Rectal smooth muscle tissue (tissue), 1 donor: ENCODE measurements at regions not wholly inside any gene's neighbourhood (a gene's known extent, or its start where the extent isn't known, plus 50 kb on each side); places are given as distances from the start of the nearest gene placed in this dataset.

ENCODE experiments used
- H3K27ac ChIP-seq: one replicate; pipeline ENCODE4 v1.7.0; 2013; ENCODE audit warnings: low read depth, low read length, inconsistent platforms
- H3K27me3 ChIP-seq: one replicate; pipeline ENCODE4 v1.7.0; 2013; ENCODE audit warnings: low read length; ENCODE audit not compliant: control insufficient read depth, insufficient read depth
- H3K36me3 ChIP-seq: one replicate; pipeline ENCODE4 v1.7.0; 2013; ENCODE audit warnings: low read length; ENCODE audit not compliant: control insufficient read depth, insufficient read depth
- H3K4me1 ChIP-seq: one replicate; pipeline ENCODE4 v1.7.0; 2013; ENCODE audit warnings: low read length; ENCODE audit not compliant: control insufficient read depth, insufficient read depth
- H3K4me3 ChIP-seq: one replicate; pipeline ENCODE4 v1.7.0; 2013; ENCODE audit warnings: low read length
- H3K9ac ChIP-seq: one replicate; pipeline ENCODE4 v1.7.0; 2013; ENCODE audit warnings: low read length

DNA sequence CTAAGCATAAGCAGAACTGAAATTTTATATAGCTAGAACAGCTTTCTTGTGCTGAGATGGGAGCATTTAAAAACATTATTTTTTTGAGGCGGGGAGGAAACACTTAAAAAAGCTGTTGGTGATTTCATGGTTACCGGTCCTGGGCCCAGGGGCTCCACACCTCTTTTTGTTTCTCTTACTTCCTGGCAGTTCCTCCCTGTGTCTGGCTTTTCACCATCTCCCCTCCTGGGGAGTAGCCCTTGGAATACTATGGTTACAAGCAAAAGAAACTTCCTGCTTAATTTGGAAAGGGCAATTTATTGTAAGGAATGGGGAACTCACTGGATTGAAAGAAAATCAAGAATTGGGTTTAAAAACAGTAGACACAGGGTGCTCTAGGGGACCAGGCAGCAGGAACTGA lies 105.1 kb downstream of the SLC24A2 start:
- Histone ChIP-seq H3K27me3 (no peaks in the 10 kb centered on the region), H3K27ac (no peak overlapping the region), H3K4me1 (no peaks in the 10 kb centered on the region), H3K36me3 (no peaks in the 10 kb centered on the region), H3K4me3 (no peak overlapping the region), H3K9ac (no peak overlapping the region)

GRCh38 chr9:19682397-19682796 lies 106.4 kb downstream of the SLC24A2 start:
- H3K4me1 ChIP-seq, result no peaks in the 10 kb centered on the region
- H3K27me3 ChIP-seq, result no peaks in the 10 kb centered on the region
- H3K9ac ChIP-seq, result no peak overlapping the region
- H3K4me3 ChIP-seq, result no peak overlapping the region
- no peak overlapping the region for H3K27ac ChIP-seq
- no peaks in the 10 kb centered on the region for H3K36me3 ChIP-seq

DNA sequence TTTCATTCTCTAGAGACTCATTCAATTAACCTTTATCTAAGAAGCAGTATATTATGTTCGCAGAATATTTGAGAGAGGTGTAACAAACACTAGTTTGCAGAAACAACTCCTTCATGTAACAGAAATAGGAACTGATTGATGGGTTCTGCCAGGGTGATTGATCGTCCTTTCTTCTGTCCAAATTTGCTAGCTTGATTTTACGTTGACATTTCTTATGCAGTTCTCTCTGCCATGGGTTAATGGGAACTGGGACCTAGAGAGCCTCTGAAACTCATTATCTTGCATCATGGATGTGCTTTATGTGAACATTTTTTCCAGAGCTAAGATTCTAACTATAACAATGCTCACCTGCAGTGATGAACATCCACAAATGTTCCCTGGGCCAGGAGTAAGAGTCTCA lies 107.0 kb downstream of the SLC24A2 start:
- H3K27ac ChIP-seq, result no peak overlapping the region
- H3K4me3 ChIP-seq, result no peak overlapping the region
- no peak overlapping the region for H3K9ac ChIP-seq
- no peaks in the 10 kb centered on the region for H3K36me3 ChIP-seq
- H3K27me3 ChIP-seq, result no peaks in the 10 kb centered on the region
- H3K4me1 ChIP-seq, result no peaks in the 10 kb centered on the region

DNA sequence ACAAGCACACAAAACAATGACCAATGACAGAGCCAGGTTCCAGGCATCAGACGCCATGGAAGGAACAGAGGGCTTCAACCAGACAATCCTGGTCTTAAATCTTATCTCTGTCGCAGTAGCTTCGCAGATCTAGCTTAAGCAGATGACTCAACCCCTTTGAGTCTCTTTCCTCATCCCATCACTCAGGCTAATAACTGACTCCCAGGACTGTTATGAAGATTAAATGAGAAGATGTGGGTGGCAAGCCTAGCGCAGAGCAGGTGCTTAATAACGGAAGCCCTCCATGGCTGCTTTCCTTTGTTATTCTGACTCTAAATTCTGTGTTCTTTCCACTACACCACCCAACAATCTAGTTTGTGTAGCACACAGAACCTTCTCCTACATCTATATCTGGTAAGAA lies 110.9 kb downstream of the SLC24A2 start:
- no peaks in the 10 kb centered on the region for H3K4me1 ChIP-seq
- H3K27ac ChIP-seq, result no peak overlapping the region
- no peaks in the 10 kb centered on the region for H3K36me3 ChIP-seq
- no peak overlapping the region for H3K9ac ChIP-seq
- no peak overlapping the region for H3K4me3 ChIP-seq
- H3K27me3 ChIP-seq, result no peaks in the 10 kb centered on the region

- Histone ChIP-seq H3K4me1 (no peaks in the 10 kb centered on the region), H3K27me3 (no peaks in the 10 kb centered on the region), H3K36me3 (no peaks in the 10 kb centered on the region), H3K9ac (no peak overlapping the region), H3K27ac (no peak overlapping the region), H3K4me3 (no peak overlapping the region)
Observed at GRCh38 chr9:19675492-19675891, 113.3 kb downstream of the SLC24A2 start.

- Histone ChIP-seq H3K27ac (no peak overlapping the region), H3K27me3 (no peaks in the 10 kb centered on the region), H3K36me3 (no peaks in the 10 kb centered on the region), H3K9ac (no peak overlapping the region), H3K4me3 (no peak overlapping the region), H3K4me1 (no peaks in the 10 kb centered on the region)
Observed at GRCh38 chr9:19666575-19666974, 122.3 kb downstream of the SLC24A2 start.

GRCh38 chr9:19665146-19665863 lies 123.5 kb downstream of the SLC24A2 start:
- H3K27me3 ChIP-seq, result no peaks in the 10 kb centered on the region
- H3K4me1 ChIP-seq, result no peaks in the 10 kb centered on the region
- no peak overlapping the region for H3K4me3 ChIP-seq
- no peaks in the 10 kb centered on the region for H3K36me3 ChIP-seq
- H3K27ac ChIP-seq, result no peak overlapping the region
- no peak overlapping the region for H3K9ac ChIP-seq

DNA sequence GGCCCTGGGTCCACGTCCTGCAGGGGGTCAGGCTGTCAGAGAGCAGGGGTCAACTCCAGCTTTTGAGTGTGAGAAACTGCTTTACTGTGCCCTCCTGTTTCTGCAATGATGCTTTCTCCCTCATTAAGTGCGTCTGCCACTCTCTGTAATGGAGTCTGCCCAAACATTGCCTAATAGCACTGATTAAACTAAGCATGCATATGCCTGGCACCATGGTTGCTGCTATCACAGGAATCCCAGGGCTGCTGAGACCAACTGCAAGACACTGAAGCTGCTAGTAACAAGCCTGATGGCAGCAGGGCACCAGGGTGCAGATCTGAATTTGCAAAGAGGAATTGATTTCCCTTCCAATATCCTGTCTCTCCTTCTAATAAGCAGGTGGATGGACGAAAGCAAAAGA lies 125.3 kb downstream of the SLC24A2 start:
- H3K4me3 ChIP-seq, result no peak overlapping the region
- no peaks in the 10 kb centered on the region for H3K27me3 ChIP-seq
- no peaks in the 10 kb centered on the region for H3K36me3 ChIP-seq
- H3K27ac ChIP-seq, result no peak overlapping the region
- H3K9ac ChIP-seq, result no peak overlapping the region
- H3K4me1 ChIP-seq, result no peaks in the 10 kb centered on the region

DNA sequence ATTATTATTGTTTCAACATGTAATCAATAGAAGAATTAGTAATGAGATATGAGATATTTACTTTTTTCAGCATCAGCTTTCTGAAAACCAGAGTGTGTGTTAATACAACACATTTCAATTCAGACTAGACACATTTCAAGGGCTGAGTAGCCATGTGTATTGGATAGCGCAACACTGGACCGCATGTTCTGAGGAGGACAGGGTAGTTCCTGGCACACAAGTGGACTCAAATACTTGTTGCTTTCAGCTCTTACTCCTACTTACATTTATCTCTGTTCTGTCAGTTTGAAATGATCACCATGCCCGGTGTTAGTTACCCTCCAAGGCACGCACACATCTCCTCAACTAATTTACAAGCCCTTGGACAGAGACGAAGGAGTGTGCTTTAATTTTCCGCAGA lies 126.6 kb downstream of the SLC24A2 start:
- Histone ChIP-seq H3K36me3 (no peaks in the 10 kb centered on the region), H3K4me1 (no peaks in the 10 kb centered on the region), H3K9ac (no peak overlapping the region), H3K27ac (no peak overlapping the region), H3K27me3 (no peaks in the 10 kb centered on the region), H3K4me3 (no peak overlapping the region)

DNA sequence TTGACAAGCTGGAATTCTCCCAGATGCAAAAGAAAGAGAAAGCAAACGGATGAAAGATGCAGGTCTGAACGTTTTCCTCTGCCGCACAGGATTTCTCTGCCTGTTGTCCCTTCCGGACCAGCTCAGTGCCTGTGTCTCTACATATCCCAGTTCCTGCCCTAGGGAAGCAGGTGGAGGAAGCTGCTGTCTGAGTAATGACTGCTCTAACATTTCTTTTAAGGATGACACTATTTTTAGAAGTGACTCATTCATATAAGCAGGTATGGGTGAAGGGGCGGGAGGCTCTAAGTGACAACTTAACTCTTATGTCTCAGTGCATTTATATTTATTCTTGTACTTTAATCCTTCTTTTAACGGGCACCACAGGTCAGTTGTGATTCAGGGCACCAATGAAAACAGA lies 128.8 kb downstream of the SLC24A2 start:
- no peaks in the 10 kb centered on the region for H3K36me3 ChIP-seq
- H3K27me3 ChIP-seq, result no peaks in the 10 kb centered on the region
- no peak overlapping the region for H3K9ac ChIP-seq
- no peaks in the 10 kb centered on the region for H3K4me1 ChIP-seq
- H3K27ac ChIP-seq, result no peak overlapping the region
- no peak overlapping the region for H3K4me3 ChIP-seq

DNA sequence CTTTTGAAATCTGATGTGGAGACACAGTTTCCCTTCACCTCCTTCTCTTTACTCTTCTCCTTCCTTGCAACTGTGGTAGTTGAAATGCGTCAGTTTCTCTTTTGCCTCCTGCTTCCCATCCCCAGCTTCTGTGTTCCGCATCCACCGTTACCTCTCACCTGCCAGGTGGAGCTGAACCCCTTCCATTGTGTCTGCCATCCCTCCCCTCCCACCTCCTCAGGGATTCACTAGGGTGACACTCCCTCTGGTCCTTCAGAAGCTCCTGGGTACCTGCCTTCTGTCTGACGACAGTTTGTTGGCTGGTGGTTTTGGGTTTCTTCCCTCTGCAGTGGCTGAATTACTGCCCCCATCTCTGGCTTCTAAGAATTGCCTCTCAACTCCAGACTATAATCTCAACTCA lies 132.1 kb downstream of the SLC24A2 start:
- no peaks in the 10 kb centered on the region for H3K4me1 ChIP-seq
- no peaks in the 10 kb centered on the region for H3K27me3 ChIP-seq
- H3K9ac ChIP-seq, result no peak overlapping the region
- H3K27ac ChIP-seq, result no peak overlapping the region
- H3K4me3 ChIP-seq, result no peak overlapping the region
- H3K36me3 ChIP-seq, result no peaks in the 10 kb centered on the region

DNA sequence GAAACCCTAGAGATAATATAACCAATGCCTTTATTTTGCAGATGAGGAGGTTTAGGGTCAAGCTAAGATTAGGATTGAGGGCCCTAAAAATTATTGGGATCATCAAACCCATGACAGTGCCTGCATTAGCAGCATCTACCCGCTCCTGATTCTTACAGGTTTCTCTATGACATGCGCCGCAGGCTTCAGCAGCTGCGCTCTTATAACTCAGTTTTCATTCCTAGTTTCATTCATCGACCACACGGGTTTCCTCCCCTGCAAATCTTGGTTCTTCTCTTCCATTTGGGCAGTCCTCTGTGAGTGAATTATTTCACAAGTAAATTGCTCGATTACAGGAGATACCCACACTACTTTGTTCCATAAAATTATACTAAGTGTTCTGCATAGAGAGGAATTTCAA lies 137.2 kb downstream of the SLC24A2 start:
- no peaks in the 10 kb centered on the region for H3K36me3 ChIP-seq
- no peak overlapping the region for H3K9ac ChIP-seq
- H3K27me3 ChIP-seq, result no peaks in the 10 kb centered on the region
- H3K4me1 ChIP-seq, result no peaks in the 10 kb centered on the region
- H3K27ac ChIP-seq, result no peak overlapping the region
- H3K4me3 ChIP-seq, result no peak overlapping the region

DNA sequence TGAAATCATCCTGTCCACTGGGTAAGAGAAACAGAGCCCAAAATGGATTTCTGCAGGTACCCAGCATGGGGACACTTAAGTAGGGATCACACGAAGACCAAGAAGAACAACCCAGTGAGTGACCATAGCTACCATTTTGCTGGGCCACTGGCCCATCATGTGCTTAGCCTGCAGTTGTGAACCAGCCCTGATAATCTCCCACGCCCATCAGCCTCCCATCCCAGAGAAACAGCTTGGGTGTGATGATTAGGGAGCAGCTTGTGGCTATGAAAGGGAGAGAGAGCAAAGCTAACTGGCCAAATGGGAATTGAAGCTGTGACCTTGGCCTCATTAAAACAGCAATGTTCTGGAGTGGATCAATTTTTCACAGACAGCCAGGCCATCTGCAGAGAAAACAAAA lies 138.5 kb downstream of the SLC24A2 start:
- Histone ChIP-seq H3K4me1 (no peaks in the 10 kb centered on the region), H3K36me3 (no peaks in the 10 kb centered on the region), H3K9ac (no peak overlapping the region), H3K4me3 (no peak overlapping the region), H3K27me3 (no peaks in the 10 kb centered on the region), H3K27ac (no peak overlapping the region)
